Stomach (tissue), 4 donors: ENCODE measurements at regions not wholly inside any gene's neighbourhood (a gene's known extent, or its start where the extent isn't known, plus 50 kb on each side); places are given as distances from the start of the nearest gene placed in this dataset.

Source experiments
- EP300 ChIP-seq: sonication (generic); formaldehyde crosslinking; IDR thresholded peaks from one replicate; pipeline ENCODE4 v1.6.1; 2017; ENCODE audit warnings: antibody characterized with exemption
- POLR2A ChIP-seq, 4 donors: fragments of 450-650 bp; IDR thresholded peaks; one replicate each; pipeline ENCODE4 v1.6.1; 2016; ENCODE audit warnings: antibody characterized with exemption in 4 of 4, control low read depth in 2 of 4, mild to moderate bottlenecking in 1 of 4, moderate library complexity in 1 of 4
- POLR2AphosphoS5 ChIP-seq, 3 donors: sonication (generic); formaldehyde crosslinking; IDR thresholded peaks; one replicate each; pipeline ENCODE4 v1.6.1; 2016; ENCODE audit warnings: antibody characterized with exemption in 3 of 3
- TF ChIP-seq, protein P1 (sequence below), 7 experiments: fragments of 450-650 bp in 4 of 7; fragments of 200-600 bp in 3 of 7; sonication (generic) in 3 of 7; IDR thresholded peaks; one replicate each; pipeline ENCODE4 v1.5.1; 2016 to 2019; ENCODE audit warnings: antibody characterized with exemption in 7 of 7, control low read depth in 2 of 7, mild to moderate bottlenecking in 1 of 7

DNA sequence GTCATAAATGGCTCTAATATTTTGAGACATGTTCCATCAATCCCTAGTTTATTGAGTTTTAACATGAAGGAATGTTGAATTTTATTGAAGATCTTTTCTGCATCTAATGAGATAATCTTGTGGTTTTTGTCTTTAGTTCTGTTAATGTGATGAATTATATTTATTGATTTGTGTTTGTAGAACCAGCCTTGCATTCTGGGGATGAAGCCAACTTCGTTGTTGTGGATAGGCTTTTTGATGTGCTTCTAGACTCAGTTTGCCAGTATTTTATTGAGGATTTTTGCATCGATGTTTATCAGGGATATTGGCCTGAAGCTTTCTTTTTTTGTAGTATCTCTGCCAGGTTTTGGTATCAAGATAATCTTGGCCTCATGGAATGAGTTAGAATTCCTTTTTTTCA, 72.0 kb upstream of the CD96 start:
- TF ChIP-seq, protein P1, sequence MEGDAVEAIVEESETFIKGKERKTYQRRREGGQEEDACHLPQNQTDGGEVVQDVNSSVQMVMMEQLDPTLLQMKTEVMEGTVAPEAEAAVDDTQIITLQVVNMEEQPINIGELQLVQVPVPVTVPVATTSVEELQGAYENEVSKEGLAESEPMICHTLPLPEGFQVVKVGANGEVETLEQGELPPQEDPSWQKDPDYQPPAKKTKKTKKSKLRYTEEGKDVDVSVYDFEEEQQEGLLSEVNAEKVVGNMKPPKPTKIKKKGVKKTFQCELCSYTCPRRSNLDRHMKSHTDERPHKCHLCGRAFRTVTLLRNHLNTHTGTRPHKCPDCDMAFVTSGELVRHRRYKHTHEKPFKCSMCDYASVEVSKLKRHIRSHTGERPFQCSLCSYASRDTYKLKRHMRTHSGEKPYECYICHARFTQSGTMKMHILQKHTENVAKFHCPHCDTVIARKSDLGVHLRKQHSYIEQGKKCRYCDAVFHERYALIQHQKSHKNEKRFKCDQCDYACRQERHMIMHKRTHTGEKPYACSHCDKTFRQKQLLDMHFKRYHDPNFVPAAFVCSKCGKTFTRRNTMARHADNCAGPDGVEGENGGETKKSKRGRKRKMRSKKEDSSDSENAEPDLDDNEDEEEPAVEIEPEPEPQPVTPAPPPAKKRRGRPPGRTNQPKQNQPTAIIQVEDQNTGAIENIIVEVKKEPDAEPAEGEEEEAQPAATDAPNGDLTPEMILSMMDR (IDR thresholded peaks at IDR 0.05), result no peak
- TF ChIP-seq POLR2A (IDR thresholded peaks at IDR 0.05) (no peak), EP300 (no peak), POLR2AphosphoS5 (IDR thresholded peaks at IDR 0.05) (no peak)
